ENCODE measurements at regions not wholly inside any gene's neighbourhood (a gene's known extent, or its start where the extent isn't known, plus 50 kb on each side); places are given as distances from the start of the nearest gene placed in this dataset.

- TF ChIP-seq CTCF (IDR thresholded peaks at IDR 0.05), result no peak
- TF ChIP-seq POLR2A (IDR thresholded peaks at IDR 0.05), result no peak
These were observed 62.2 kb upstream of the MYCBP2 start for GRCh38 chr13:77388944-77389624.

All from esophagus squamous epithelium (tissue), 4 donors.